ENCODE measurements at regions not wholly inside any gene's neighbourhood (a gene's known extent, or its start where the extent isn't known, plus 50 kb on each side); places are given as distances from the start of the nearest gene placed in this dataset.

GRCh38 chr12:92210071-92210470, 64.4 kb upstream of the BTG1 start:
- TF ChIP-seq POLR2AphosphoS5 (IDR thresholded peaks at IDR 0.05; ENCODE audit: borderline replicate concordance, low read depth, low read length) (no peak), EZH2 (IDR thresholded peaks at IDR 0.05) (no peak), FOXP2 (optimal IDR thresholded peaks at IDR 0.05; ENCODE audit: control extremely low read depth, extremely low read length, insufficient read depth) (no peak)
